ENCODE measurements at regions not wholly inside any gene's neighbourhood (a gene's known extent, or its start where the extent isn't known, plus 50 kb on each side); places are given as distances from the start of the nearest gene placed in this dataset.

DNA sequence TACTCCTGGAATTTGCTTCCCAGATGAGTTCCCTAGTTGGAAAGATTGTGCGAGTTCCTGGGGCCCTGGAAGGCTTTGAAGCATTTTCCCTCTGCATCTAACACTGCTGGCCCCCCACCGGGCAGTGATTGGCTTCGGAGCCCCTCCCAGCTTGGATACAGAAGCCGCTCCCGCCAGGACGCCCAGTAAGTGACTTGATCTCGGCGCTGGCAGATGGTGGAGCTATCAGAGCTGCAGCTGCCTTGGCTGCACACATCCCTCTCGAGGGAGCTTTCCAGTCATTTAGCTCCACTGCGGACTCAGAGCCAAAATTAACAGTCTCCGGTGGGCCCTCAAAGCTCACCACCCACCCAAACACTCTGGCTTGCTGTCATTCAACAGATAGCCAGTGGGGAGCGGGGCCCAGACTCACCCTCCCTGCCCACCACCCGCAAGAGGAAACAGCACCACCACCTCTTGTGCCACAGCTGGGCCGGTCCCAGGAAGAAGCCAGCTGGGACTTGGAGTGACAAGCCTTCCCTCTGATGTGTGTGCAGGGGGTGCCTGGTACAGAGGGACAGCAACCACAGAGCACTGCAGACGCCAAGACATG, 162.3 kb downstream of the TRIM29 start:
- TF ChIP-seq, protein P1, sequence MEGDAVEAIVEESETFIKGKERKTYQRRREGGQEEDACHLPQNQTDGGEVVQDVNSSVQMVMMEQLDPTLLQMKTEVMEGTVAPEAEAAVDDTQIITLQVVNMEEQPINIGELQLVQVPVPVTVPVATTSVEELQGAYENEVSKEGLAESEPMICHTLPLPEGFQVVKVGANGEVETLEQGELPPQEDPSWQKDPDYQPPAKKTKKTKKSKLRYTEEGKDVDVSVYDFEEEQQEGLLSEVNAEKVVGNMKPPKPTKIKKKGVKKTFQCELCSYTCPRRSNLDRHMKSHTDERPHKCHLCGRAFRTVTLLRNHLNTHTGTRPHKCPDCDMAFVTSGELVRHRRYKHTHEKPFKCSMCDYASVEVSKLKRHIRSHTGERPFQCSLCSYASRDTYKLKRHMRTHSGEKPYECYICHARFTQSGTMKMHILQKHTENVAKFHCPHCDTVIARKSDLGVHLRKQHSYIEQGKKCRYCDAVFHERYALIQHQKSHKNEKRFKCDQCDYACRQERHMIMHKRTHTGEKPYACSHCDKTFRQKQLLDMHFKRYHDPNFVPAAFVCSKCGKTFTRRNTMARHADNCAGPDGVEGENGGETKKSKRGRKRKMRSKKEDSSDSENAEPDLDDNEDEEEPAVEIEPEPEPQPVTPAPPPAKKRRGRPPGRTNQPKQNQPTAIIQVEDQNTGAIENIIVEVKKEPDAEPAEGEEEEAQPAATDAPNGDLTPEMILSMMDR (conservative IDR thresholded peaks at IDR 0.05; ENCODE audit: low read length) = no peak
- TF ChIP-seq EZH2phosphoT487 (IDR thresholded peaks at IDR 0.05; ENCODE audit: borderline replicate concordance) = no peak

Measured in Loucy (cell line).